Stimulated activated CD4-positive, alpha-beta T cell treated with anti-CD3 and anti-CD28 coated beads, Interleukin-1b, Interleukin-23, amount 100 ng/mL, for 4 hours (primary cell): ENCODE measurements at regions not wholly inside any gene's neighbourhood (a gene's known extent, or its start where the extent isn't known, plus 50 kb on each side); places are given as distances from the start of the nearest gene placed in this dataset.

Source experiments
- DNase-seq, 2 donors: peaks; one replicate each; pipeline ENCODE4 v3.0.0-alpha.2; 2020; ENCODE audit warnings: low read depth in 2 of 2

DNA sequence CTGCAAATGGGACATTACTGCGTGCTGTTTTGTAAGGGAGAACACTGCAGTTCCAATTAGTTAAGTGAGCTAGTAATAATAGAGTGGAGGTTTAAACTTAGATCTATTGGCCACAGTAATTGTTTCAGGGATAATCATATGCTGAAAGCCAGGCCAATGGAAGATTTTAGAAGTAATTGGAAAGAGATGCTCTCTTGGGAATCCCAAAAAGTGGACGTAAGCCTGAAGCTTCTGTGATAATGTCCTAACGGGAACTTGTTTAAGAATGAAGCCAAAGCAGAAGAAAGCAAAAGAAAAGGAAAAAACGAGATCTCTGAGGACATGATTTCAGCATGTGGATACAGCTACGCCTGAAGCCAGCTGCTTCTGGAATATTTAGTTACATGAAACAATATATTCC lies 594.6 kb downstream of the SLC4A3 start:
- DNase-seq, result no peak

DNA sequence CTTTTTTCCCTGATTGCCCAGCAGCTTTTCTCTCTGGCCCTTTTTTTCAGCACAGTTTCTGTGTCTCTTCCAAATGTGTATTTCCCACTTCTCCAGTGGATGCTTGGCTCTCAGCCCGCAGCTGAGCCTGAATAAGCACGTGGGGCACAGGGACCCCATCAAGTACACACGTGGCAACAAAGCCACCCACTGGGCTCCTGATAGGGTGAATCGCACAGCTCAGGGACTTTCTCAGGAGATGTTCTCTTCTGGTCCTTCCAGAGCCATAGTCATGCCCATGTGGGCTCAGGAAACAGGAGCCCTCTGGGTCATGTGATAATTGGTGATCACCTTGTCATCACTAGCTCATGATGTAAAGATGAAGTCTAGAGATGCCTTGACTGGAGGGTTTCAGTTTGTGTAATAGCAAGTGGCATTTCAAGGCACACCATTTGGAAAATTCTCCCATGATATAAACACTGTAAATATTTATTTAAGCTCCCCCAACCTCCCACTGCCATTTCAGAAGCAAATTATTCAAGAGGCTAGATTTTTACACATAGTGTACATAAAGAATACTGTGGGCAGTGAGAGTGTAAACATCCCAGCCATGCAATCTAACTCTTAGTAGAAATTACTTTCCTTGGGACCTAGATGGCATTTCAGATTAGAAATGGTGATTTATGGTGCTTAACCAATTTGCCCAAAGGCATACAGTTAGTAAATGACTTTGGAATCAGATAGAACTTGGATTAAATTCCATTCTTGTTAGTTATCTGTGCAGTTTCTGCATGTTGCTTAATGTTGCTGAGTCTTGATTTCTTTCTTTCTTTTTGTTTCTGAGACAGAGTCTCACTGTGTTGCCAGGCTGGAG lies 597.5 kb downstream of the SLC4A3 start:
- no peak for DNase-seq

DNA sequence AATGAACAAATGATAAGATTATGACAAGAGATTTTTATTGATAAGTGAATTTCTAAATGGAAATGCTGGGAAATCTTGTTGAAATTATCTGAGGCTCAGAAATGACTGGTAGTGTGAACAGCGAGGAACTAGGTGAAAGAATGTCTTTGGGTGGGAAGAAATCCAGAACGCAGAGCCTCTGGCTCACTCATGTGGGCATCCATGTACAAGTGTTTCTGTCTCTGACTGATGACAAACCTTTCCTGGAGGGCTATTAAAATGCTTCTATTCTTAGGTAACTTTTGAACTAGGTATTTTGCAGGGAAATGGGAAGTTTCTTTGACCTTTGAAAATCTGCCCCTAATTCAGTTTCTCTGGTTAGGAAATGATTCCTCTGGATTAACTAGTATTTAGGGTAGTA lies 598.6 kb downstream of the SLC4A3 start:
- no peak for DNase-seq

DNA sequence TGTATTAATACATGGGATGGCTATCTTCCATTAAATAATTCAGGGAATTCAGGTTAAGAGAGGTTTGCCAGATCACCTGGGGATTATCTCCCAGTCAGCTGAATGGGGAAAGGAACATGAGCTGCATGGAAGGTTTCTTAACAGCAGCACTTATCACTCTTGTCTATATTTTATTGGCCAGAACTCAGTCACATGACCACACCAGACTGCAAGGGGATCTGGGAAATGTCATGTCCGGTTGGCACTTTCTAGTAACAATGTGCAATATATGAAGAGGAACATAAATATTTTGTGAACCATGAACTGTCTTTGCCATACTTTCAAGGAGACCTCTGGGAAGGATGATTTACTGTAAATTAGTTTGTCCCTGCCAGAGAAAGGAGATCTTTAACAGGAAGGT lies 599.1 kb downstream of the SLC4A3 start:
- DNase-seq, result no peak

DNA sequence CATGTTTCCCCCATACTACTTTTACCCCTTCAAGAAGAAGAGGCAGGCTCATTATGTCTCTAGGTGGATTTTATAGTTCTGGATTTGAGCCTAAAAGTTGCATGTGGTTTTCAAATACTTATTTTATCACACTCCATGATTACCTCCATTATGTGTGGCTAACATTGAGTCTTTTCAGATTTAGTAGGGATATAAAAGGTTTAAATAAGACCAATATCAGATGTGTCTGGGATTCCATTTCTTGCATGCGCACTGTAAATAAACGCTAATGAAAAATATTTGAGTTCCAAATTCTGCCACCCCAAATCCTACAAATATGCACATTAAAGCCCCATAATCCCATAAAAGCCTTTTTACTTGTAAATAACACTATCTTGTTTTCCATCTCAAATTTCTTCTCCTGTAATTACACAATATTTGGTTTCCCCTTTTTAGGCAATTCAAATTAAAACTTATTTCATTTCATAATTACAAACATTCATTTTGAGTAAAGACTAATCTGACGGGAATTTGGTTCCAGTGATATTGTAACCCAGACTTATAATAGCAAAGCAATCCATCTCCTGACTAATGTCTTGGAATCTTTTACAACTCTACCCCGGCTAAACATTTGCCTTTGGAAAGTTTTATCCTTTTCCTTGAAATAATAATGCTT lies 600.0 kb downstream of the SLC4A3 start:
- DNase-seq, result no peak

DNA sequence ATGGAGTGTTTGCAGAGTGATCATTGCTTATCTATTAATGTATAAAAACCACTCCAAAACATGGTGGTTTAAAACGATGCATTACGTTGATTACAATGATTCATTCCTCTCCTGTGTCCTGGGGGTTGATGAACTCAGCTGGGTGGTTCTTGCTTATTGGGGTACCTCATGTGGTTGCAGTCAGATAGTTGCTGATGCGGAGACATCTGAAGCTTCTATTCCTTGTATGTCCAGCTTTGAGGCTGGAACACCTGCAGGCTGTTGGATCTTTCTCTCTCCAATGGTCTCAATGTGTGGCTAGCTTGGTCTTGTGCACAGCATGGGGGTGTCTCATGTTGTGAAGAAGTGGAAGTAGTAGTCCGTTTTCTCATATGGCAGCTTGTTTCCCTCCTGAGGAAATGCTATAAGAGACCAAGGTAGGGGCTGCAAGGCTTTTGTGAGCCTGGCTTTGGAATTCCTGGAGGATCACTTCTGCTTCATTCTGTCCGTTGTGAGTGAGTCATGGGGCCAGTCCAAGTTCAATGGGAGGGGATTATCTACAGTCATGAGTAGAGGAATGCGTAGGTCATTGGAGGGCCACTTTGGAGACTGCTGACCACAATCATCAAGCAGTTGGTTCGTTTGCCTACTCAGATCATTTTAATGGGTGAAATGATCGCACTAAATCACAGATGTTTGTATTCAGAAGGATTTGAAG lies 601.0 kb downstream of the SLC4A3 start:
- no peak for DNase-seq

DNA sequence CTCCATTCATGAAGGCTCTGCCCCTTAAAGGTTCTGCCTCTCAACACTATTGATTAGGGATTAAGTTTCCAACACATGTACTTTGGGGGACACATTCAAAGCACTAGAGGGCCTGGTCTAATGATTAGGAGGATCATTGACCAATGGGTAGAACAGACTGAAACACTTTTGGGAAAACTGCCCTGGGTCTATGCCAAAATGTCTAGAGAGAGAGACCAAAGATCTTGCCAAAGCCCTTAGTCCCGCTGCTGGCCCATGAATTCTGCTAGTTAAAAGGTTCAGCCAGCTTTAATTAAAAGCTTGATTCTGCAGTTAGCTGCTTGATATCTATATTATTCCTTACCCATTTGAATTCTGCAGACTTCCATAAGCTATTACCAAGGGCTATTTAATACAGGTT lies 613.2 kb downstream of the SLC4A3 start:
- DNase-seq, result no peak

DNA sequence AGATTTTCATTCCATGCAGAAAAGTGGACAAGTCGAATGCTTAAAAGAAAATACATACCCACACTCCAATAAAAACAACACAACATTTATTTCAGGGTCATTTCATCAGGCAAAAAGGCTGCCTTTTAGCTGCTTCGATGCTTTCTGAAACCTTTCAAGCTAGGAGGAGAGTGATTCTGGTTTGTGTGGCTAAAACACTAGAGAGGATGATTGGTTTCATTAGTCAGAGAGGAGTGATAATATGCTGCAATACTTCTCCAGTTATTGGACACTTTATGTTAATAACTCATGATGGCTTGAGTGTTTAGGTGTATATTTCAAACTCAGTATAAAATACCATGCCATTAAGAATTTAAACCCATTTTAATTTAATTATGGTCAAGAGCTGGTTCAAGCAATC lies 614.0 kb downstream of the SLC4A3 start:
- no peak for DNase-seq

DNA sequence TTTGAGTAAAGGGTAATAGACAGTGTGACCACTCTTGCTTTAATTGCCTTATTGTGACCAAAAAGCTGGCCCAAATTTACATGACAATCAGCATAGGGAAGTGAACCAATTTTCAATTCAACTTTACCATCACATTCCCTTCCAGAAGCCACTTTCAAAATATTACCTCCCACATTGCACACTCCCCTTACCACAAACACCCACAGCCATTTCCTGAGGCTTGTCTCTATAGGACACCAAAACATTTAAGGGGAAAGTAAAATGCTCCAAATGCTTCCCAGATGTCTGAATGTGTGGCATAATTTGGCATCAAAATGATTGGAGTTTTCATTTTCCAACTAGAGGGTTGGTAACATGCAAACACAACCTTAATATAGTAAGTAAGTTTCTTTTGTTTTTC lies 616.1 kb downstream of the SLC4A3 start:
- DNase-seq, result no peak

DNA sequence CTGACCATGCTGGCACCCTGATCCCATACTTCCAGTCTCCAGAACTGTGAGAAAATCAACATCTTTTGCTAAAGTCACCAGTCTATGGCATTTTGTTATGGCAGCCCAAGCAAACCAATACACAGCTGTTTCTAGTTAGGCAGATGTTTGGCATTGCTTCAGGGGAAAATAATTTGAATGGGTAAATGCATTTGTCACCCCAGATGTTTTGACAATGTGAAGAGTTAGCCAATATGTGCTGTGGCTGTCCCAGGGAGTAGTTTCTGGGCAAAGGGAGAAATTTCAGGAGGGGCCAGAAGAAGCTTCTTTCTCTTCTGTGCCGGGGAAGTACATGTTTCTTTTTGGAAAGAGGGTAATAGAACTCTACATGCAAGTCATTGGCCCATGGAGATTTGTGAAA lies 619.0 kb downstream of the SLC4A3 start:
- no peak for DNase-seq

DNA sequence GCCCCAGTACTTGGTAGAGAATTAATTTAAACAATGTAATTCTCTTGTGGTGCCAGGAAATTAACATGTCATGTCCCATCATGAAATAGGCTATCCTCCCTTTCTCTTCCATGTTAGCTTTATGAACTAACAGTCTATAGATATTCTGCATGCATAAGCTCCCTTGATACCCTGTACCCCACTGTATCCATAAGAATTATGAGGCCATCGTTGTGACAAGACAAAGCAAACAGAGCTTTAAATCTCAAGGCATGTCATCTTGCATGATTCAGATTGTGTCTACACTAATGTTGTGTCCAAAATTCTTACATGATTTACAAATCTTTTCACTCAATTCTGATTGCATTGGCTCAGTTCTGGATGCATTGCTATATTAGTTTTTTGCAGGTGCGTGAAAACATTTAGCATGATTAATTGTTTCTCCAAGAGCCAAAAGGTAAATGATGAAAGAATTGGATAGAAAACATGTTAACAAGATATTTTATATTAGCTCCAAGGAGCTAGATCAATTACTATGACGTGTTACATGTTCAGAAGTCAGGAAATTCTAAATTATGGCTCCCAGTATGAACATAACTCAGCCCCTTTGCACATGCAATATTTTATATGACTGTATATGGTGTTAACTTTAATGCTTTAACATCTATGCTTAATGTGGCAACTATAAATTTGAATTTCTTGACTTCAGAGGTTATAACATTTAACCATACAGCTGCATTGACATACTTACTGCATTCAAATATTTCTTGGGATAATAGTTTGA lies 620.3 kb downstream of the SLC4A3 start:
- DNase-seq, result no peak

DNA sequence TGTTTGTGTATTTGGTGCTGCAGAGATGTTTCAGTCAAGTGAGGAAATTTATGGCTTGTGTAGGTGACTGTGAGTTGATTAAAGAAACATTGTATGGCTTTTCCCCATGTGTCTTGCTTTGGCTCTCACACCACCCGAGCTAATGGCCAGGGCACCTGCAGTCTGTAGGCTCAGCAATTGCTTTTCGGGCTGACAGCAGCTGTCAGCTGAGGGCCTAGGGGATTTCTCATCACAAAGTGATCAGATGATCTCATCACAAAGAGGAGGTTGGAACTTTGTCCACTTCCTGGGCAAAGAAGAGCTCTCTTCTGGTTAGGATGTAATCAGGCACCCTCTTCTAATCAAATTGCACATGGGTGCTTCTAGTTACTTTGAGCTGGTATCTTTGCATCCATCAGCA lies 632.2 kb downstream of the SLC4A3 start:
- no peak for DNase-seq

DNA sequence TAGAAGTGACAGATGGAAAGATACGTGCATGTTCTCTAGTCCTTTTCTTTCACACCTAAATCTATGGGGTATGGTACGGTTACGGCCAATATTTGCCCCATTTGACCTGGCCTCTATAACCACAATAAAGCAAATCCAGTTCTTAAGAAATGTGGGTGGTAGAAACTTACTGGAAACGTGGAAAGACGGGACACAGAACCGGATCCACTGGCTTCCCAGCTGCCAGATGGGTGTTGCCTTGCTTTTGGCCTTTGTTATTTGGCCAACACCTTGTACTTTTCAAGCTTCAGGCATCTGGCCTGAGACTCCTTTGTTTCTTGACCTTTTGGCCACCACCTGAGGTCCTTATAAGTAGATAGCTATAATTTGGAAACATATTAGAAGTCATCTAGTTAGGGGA lies 635.9 kb downstream of the SLC4A3 start:
- DNase-seq, result no peak

DNA sequence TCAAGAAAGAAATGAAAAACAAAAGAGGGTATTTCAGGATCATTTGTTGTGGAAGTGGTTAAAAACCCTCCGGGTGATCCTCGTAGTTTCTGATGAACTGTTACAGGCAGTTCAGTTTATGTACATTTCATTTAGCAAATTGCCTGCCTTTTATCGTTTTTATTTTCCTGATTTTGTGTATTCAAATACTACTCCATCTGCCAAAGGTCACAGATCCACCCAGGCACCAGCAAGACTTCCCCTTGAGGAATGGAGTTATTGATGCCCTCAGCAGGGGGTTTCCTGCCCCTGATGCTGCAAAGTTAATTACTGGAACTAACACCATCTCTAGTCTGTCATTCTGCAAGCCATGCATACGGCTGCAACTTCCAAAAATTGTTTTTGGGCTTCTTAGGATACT lies 641.9 kb downstream of the SLC4A3 start:
- no peak for DNase-seq

DNA sequence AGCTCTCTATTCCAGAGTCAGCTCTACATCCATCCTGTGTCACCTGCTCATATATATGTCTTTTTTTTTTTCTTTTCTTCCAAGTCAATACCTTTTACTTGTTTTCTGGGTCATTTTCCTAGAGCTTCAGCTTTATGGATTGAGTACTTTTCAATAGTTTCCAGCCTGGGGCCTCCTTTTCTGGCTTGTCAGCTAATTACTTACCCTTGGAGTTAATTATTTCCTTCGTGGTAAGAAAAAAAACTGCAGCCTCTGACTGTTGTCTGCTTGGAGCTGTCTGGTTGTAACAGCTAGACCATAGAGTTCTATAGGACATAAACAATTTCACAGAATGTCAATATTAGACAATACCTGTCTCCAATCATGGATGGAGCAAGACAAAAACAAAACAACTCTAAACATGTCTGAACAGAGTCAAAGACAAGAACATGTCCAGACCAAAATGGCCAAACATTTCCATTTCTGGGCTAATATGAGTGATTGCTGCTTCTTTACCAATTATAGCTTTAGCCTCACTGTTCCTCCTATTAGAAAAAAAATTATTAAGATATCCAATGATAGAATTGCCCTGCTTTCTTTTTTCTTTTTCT lies 643.1 kb downstream of the SLC4A3 start:
- no peak for DNase-seq

DNA sequence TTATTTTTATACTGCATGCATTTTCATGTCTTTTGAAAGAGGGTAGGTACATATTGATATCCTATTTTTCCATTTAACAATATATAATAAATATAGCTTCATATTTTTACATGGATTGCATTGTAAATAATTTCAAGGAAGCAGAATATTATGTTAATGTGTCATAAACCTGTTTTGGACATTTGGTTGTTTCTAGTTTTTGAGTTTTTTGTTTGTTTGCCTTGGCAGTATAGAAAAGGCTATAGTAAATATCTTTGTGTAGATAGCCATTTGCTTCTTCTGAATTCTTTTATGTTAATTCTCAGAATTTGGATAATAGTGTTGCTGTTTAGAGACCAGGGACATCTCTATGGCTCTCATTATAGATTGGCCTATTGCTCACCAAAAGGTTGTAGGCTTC lies 645.2 kb downstream of the SLC4A3 start:
- no peak for DNase-seq

DNA sequence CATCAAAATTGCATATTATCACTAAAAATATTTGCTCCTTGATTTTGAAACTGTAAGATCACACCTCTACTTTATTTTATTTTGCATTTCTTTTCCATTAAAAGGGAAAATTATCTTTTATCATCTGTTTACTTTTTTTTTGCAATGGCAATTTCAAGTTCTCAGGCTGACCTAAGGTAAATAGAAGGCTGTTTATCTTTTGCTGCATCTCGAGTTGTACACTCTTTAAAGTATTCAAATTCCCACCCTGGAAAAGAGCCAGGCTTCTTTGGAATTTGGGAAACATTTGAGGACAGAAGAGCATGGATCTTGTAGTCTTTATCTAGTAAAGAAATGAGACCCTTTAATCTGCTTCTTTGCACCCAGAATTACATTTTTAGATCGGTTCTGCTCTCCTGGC lies 645.7 kb downstream of the SLC4A3 start:
- DNase-seq, result no peak

DNA sequence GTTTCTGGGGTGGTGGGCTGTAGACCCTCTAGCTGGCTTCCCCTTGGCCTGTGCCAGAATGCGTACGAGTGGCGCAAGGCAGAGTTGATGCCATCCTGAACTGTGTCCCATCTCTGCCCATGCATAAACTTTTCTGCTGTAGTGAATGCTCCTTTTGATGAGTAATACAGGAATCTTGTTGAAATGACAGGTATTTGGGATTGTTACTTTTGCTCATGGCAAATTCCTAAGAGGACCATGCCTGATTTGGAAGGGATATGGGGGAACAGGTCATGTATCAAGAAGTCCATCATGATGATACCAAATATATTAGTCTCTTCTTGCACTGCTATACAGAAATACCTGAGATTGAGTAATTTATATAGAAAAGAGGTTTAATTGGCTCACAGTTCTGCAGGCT lies 648.0 kb downstream of the SLC4A3 start:
- no peak for DNase-seq

DNA sequence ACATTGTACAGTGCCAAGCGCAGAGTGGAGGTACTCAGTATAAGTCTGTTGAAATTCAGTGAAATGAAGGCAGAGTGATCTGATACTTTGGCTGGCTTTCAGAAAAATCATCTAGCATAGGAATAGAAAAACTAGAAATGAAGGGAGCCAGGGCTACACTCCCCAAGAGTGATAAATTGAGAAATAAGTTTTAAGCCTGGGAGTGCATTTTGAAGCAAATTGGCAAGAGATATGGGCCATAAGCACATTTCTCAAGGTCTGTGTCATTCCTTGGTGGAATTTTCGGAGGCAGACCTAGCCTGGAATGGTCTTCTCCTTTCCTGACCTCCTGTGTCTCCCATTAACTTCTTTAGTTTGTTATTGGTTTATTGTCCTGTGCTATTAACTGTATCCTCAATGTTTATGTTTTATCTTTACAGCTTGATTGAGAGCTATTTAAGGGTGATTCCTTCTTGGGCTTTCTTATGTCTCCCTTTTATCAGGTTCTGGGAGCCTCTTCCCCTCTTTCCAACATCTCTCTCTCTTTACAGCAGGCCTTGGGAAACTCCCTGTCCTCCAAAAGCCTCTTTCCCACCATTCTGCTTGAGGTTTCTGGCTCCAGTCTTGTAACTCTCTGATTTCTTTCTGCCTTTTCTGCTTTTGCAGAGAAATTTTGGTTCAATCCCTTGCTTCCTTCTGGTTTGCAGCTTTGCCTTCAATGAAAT lies 649.5 kb downstream of the SLC4A3 start:
- no peak for DNase-seq

DNA sequence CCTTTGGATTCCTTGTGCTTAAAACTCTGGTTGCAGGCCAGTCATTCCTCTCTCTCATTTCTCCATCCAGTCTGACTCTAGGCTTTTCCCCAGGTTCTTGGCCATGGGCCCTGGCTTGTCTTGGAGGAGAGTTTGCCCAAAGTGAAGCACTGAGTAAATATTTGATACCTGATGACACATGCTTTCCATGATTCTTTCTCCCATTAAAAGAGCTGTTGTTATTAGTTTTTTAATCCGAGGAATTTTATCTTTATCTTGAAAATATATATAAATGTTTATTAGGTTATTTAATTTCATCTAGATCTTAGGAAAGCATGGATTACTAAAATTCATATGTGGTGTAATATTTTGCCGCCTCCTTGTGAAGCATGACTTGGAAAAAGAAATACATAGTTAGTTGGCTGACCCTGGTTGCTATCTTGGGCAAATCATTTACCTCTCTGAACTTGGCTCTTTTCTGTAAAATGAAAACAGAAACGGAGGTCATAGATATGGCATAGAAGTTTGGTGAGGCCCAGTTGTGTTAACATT lies 650.1 kb downstream of the SLC4A3 start:
- no peak for DNase-seq

DNA sequence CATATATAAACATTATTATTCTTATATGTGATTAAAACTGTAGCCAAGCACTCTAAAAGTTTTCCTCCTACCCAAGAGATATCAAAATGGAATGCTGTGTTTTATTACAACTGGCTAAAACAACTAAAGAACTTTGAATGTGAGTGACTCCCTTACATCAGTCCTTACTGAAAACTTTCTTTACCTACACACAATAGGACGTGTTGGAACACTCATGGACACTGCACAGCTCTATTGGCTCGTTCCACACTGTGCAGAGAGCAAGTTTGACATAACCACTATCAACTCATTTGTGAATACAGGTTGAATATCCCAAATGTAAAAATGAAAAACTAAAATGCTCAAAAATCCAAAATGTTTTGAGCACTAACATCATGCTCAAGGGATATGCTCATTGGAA lies 650.6 kb downstream of the SLC4A3 start:
- DNase-seq, result no peak
